OCI-LY3 (cell line): ENCODE measurements at regions not wholly inside any gene's neighbourhood (a gene's known extent, or its start where the extent isn't known, plus 50 kb on each side); places are given as distances from the start of the nearest gene placed in this dataset.
"Not testable (repeated sequence)": the region's sequence is repeated elsewhere in the genome, so short reads cannot be mapped to it uniquely, and the experiment has no call there.

Experiments
- H2AFZ ChIP-seq: fragments of 200-600, 300-600 bp; shearing (Covaris generic); 2 replicates; pipeline ENCODE4 v1.6.0; 2014; ENCODE audit warnings: antibody characterized with exemption, low read depth, low read length
- H3K27ac ChIP-seq: fragments of 200-600, 300-600 bp; sonication (generic); 2 replicates; pipeline ENCODE4 v1.5.1; 2014; ENCODE audit warnings: mild to moderate bottlenecking, low read length, moderate library complexity, mixed read lengths
- H3K27me3 ChIP-seq: fragments of 200-600, 300-600 bp; sonication (generic); 2 replicates; pipeline ENCODE4 v1.6.1; 2014; ENCODE audit warnings: low read depth, low read length, mixed read lengths
- H3K36me3 ChIP-seq: fragments of 200-600, 300-600 bp; sonication (generic); replicated peaks from 2 replicates; pipeline ENCODE3; 2014; ENCODE audit warnings: low read depth, low read length, mixed read lengths
- H3K4me1 ChIP-seq: fragments of 300-600, 200-600 bp; sonication (generic); 2 replicates; pipeline ENCODE4 v1.6.1; 2014; ENCODE audit warnings: low read length, mixed read lengths
- H3K4me2 ChIP-seq: fragments of 200-600, 300-600 bp; sonication (generic); 2 replicates; pipeline ENCODE4 v1.6.1; 2014; ENCODE audit warnings: low read length, mixed read lengths
- H3K4me3 ChIP-seq: fragments of 300-600, 200-600 bp; sonication (generic); 2 replicates; pipeline ENCODE4 v1.5.1; 2014; ENCODE audit warnings: antibody characterized with exemption, mild to moderate bottlenecking, low read length, moderate library complexity
- H3K79me2 ChIP-seq: fragments of 300-600, 200-600 bp; shearing (Covaris generic); 2 replicates; pipeline ENCODE4 v1.6.1; 2014; ENCODE audit warnings: mild to moderate bottlenecking, low read length, mixed read lengths
- H3K9ac ChIP-seq: fragments of 300-600, 200-600 bp; shearing (Covaris generic); 2 replicates; pipeline ENCODE4 v1.6.0; 2014; ENCODE audit warnings: mild to moderate bottlenecking, low read length, moderate library complexity
- H3K9me3 ChIP-seq: fragments of 200-600, 300-600 bp; shearing (Covaris generic); 2 replicates; pipeline ENCODE4 v1.6.1; 2014; ENCODE audit warnings: low read length, mixed read lengths; ENCODE audit not compliant: insufficient read depth
- H4K20me1 ChIP-seq: fragments of 200-600, 300-600 bp; sonication (generic); 2 replicates; pipeline ENCODE4 v1.6.1; 2016; ENCODE audit warnings: low read length, mixed read lengths; ENCODE audit not compliant: insufficient read depth
- EZH2phosphoT487 ChIP-seq: fragments of 200-600 bp; shearing (Covaris generic); IDR thresholded peaks from 2 replicates; pipeline ENCODE4 v1.6.1; 2018; ENCODE audit warnings: antibody characterized with exemption, mixed run types, low read depth
- TF ChIP-seq, protein P1 (sequence below): fragments of 200-600, 300-600 bp; sonication (generic); IDR thresholded peaks from 2 replicates; pipeline ENCODE4 v1.5.1; 2014; ENCODE audit warnings: antibody characterized with exemption, low read length, low read depth

DNA sequence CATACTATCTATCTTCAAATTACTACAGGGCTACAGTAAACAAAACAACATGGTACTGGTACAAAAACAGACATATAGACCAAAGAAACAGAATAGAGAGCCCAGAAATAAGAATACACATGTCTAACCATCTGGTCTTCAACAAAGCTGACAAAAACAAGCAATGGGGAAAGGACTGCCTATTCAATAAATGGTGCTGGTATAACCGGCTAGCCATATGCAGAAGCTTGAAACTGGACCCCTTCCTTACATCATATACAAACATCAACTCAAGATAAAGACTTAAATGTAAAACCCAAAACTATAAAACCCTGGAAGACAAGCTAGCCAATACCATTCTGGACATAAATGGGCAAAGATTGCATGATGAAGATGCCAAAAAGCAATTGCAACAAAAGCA is 1143.7 kb downstream of the DNAJB9 start:
- Histone ChIP-seq H3K9ac (no peak overlapping the region), H3K79me2 (no peaks in the 10 kb centered on the region), H3K4me3 (no peak overlapping the region), H3K4me2 (no peak overlapping the region), H4K20me1 (no peaks in the 10 kb centered on the region), H2AFZ (no peak overlapping the region), H3K9me3 (no peaks in the 10 kb centered on the region), H3K27me3 (no peaks in the 10 kb centered on the region), H3K36me3 (no peaks in the 10 kb centered on the region), H3K4me1 (no peaks in the 10 kb centered on the region), H3K27ac (no peak overlapping the region)
- no peak for TF ChIP-seq EZH2phosphoT487
- TF ChIP-seq, protein P1, sequence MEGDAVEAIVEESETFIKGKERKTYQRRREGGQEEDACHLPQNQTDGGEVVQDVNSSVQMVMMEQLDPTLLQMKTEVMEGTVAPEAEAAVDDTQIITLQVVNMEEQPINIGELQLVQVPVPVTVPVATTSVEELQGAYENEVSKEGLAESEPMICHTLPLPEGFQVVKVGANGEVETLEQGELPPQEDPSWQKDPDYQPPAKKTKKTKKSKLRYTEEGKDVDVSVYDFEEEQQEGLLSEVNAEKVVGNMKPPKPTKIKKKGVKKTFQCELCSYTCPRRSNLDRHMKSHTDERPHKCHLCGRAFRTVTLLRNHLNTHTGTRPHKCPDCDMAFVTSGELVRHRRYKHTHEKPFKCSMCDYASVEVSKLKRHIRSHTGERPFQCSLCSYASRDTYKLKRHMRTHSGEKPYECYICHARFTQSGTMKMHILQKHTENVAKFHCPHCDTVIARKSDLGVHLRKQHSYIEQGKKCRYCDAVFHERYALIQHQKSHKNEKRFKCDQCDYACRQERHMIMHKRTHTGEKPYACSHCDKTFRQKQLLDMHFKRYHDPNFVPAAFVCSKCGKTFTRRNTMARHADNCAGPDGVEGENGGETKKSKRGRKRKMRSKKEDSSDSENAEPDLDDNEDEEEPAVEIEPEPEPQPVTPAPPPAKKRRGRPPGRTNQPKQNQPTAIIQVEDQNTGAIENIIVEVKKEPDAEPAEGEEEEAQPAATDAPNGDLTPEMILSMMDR, result no peak

- H3K4me2 ChIP-seq, H3K9ac ChIP-seq: not testable (repeated sequence)
Measured at GRCh38 chr7:109719359-109719758, 1149.7 kb downstream of the DNAJB9 start.

GRCh38 chr7:109734601-109735000 is 1164.9 kb downstream of the DNAJB9 start:
- Histone ChIP-seq H3K4me1 (no peaks in the 10 kb centered on the region), H3K36me3 (no peaks in the 10 kb centered on the region), H3K27ac (no peak overlapping the region), H3K4me3 (no peak overlapping the region), H3K79me2 (no peaks in the 10 kb centered on the region), H3K9me3 (no peaks in the 10 kb centered on the region; the same call in 1 of the 2 replicates), H3K9ac (no peak overlapping the region), H3K4me2 (no peak overlapping the region), H3K27me3 (no peaks in the 10 kb centered on the region), H4K20me1 (no peaks in the 10 kb centered on the region), H2AFZ (no peak overlapping the region)
- no peak for TF ChIP-seq EZH2phosphoT487
- TF ChIP-seq, protein P1, result no peak

More at GRCh38 chr7:109719359-109719758, 1149.7 kb downstream of the DNAJB9 start:
- not testable (repeated sequence) for H3K36me3 ChIP-seq, H3K9me3 ChIP-seq, H2AFZ ChIP-seq, H3K4me3 ChIP-seq, H3K79me2 ChIP-seq, H3K4me1 ChIP-seq, H3K27me3 ChIP-seq, H4K20me1 ChIP-seq, H3K27ac ChIP-seq

- Histone ChIP-seq H3K36me3 (no peaks in the 10 kb centered on the region), H2AFZ (no peak overlapping the region), H3K4me2 (no peak overlapping the region), H3K27me3 (no peaks in the 10 kb centered on the region), H3K9ac (no peak overlapping the region), H3K4me3 (no peak overlapping the region), H3K79me2 (no peaks in the 10 kb centered on the region), H4K20me1 (no peaks in the 10 kb centered on the region), H3K9me3 (no peaks in the 10 kb centered on the region; the same call in 1 of the 2 replicates), H3K4me1 (no peaks in the 10 kb centered on the region), H3K27ac (no peak overlapping the region)
- no peak for TF ChIP-seq EZH2phosphoT487
- TF ChIP-seq, protein P1, result no peak
Measured at GRCh38 chr7:109735881-109736280, 1166.2 kb downstream of the DNAJB9 start.
